T-helper 17 cell (primary cell): ENCODE measurements at regions not wholly inside any gene's neighbourhood (a gene's known extent, or its start where the extent isn't known, plus 50 kb on each side); places are given as distances from the start of the nearest gene placed in this dataset.

ENCODE experiments used
- ATAC-seq: fragments of 150-1000 bp; cut with Tn5 transposase; 2 replicates; pipeline ENCODE4 v1.10.0; 2021; ENCODE audit warnings: mild to moderate bottlenecking, moderate library complexity
- DNase-seq, 3 donors: peaks; one replicate each; pipeline versions ENCODE4 v3.0.0 to v3.0.0-alpha.2; 2020 to 2021
- H3K9me3 ChIP-seq: one replicate; pipeline ENCODE4 v1.7.0; 2013; ENCODE audit warnings: low read length, mild to moderate bottlenecking; ENCODE audit not compliant: control insufficient read depth, poor library complexity, severe bottlenecking
- H3K27ac Mint-ChIP-seq: one replicate; pipeline ENCODE4 v1.8.0; 2022; ENCODE audit warnings: mild to moderate bottlenecking, moderate library complexity, mixed read lengths
- H3K27me3 Mint-ChIP-seq: one replicate; pipeline ENCODE4 v1.8.0; 2022; ENCODE audit warnings: mixed read lengths
- H3K36me3 Mint-ChIP-seq: one replicate; pipeline ENCODE4 v1.8.0; 2022; ENCODE audit warnings: low read depth, mixed read lengths
- H3K4me1 Mint-ChIP-seq: one replicate; pipeline ENCODE4 v1.8.0; 2022; ENCODE audit warnings: mild to moderate bottlenecking, mixed read lengths
- H3K4me3 Mint-ChIP-seq: one replicate; pipeline ENCODE4 v1.8.0; 2022; ENCODE audit warnings: mild to moderate bottlenecking, moderate library complexity, mixed read lengths

GRCh38 chr12:13566292-13566691 lies 369.8 kb downstream of the EMP1 start:
- Mint-ChIP-seq H3K27me3 (peaks cover 8% of the 10 kb centered on the region), H3K27ac (no peak overlapping the region), H3K4me3 (no peak overlapping the region), H3K36me3 (no peaks in the 10 kb centered on the region), H3K4me1 (no peaks in the 10 kb centered on the region)
- ATAC-seq = no peak
- no peaks in the 10 kb centered on the region for H3K9me3 ChIP-seq
- no peak for DNase-seq

- Mint-ChIP-seq H3K4me1 (no peaks in the 10 kb centered on the region), H3K36me3 (no peaks in the 10 kb centered on the region), H3K4me3 (no peak overlapping the region), H3K27me3 (peaks cover 8% of the 10 kb centered on the region), H3K27ac (no peak overlapping the region)
- DNase-seq = no peak
- ATAC-seq = no peak
- no peaks in the 10 kb centered on the region for H3K9me3 ChIP-seq
These were observed 367.8 kb downstream of the EMP1 start for GRCh38 chr12:13564266-13564810.

- no peaks in the 10 kb centered on the region for H3K36me3 Mint-ChIP-seq
- H3K27ac Mint-ChIP-seq = no peak overlapping the region
- H3K9me3 ChIP-seq = no peaks in the 10 kb centered on the region
- ATAC-seq (no peak), DNase-seq (no peak)
- H3K4me3 Mint-ChIP-seq = no peak overlapping the region
- H3K27me3 Mint-ChIP-seq = peaks cover 8% of the 10 kb centered on the region
- no peaks in the 10 kb centered on the region for H3K4me1 Mint-ChIP-seq
These were observed 367.2 kb downstream of the EMP1 start for GRCh38 chr12:13563743-13564125.

- Mint-ChIP-seq H3K27ac (no peak overlapping the region), H3K4me1 (no peaks in the 10 kb centered on the region), H3K27me3 (peaks cover 8% of the 10 kb centered on the region), H3K4me3 (no peak overlapping the region), H3K36me3 (no peaks in the 10 kb centered on the region)
- no peak for DNase-seq
- no peak for ATAC-seq
- no peaks in the 10 kb centered on the region for H3K9me3 ChIP-seq
These were observed 366.6 kb downstream of the EMP1 start for GRCh38 chr12:13562915-13563742.

- H3K27me3 Mint-ChIP-seq = peaks cover 1% of the 10 kb centered on the region
- H3K9me3 ChIP-seq = no peaks in the 10 kb centered on the region
- no peaks in the 10 kb centered on the region for H3K4me1 Mint-ChIP-seq
- no peak overlapping the region for H3K27ac Mint-ChIP-seq
- H3K36me3 Mint-ChIP-seq = no peaks in the 10 kb centered on the region
- ATAC-seq (no peak), DNase-seq (no peak)
- H3K4me3 Mint-ChIP-seq = no peak overlapping the region
These were observed 365.4 kb downstream of the EMP1 start for GRCh38 chr12:13561923-13562322.

GRCh38 chr12:13559318-13559978 lies 362.9 kb downstream of the EMP1 start:
- H3K9me3 ChIP-seq = no peaks in the 10 kb centered on the region
- H3K4me3 Mint-ChIP-seq = no peak overlapping the region
- no peaks in the 10 kb centered on the region for H3K27me3 Mint-ChIP-seq
- no peaks in the 10 kb centered on the region for H3K4me1 Mint-ChIP-seq
- H3K36me3 Mint-ChIP-seq = no peaks in the 10 kb centered on the region
- no peak overlapping the region for H3K27ac Mint-ChIP-seq
- DNase-seq (no peak), ATAC-seq (no peak)

- no peak for ATAC-seq
- H3K36me3 Mint-ChIP-seq = peaks cover 2% of the 10 kb centered on the region
- DNase-seq = no peak
- H3K4me1 Mint-ChIP-seq = no peaks in the 10 kb centered on the region
- no peak overlapping the region for H3K27ac Mint-ChIP-seq
- no peaks in the 10 kb centered on the region for H3K27me3 Mint-ChIP-seq
- no peak overlapping the region for H3K4me3 Mint-ChIP-seq
- no peaks in the 10 kb centered on the region for H3K9me3 ChIP-seq
These were observed 356.3 kb downstream of the EMP1 start for GRCh38 chr12:13552830-13553229.

- H3K9me3 ChIP-seq = no peaks in the 10 kb centered on the region
- H3K4me1 Mint-ChIP-seq = no peaks in the 10 kb centered on the region
- no peak overlapping the region for H3K27ac Mint-ChIP-seq
- H3K27me3 Mint-ChIP-seq = no peaks in the 10 kb centered on the region
- no peak overlapping the region for H3K4me3 Mint-ChIP-seq
- H3K36me3 Mint-ChIP-seq = peaks cover 2% of the 10 kb centered on the region
- DNase-seq (no peak), ATAC-seq (no peak)
These were observed 350.8 kb downstream of the EMP1 start for GRCh38 chr12:13547283-13547682.

GRCh38 chr12:13546231-13546630 lies 349.7 kb downstream of the EMP1 start:
- Mint-ChIP-seq H3K4me1 (no peaks in the 10 kb centered on the region), H3K27ac (no peak overlapping the region), H3K36me3 (peaks cover 2% of the 10 kb centered on the region), H3K27me3 (no peaks in the 10 kb centered on the region), H3K4me3 (no peak overlapping the region)
- H3K9me3 ChIP-seq = no peaks in the 10 kb centered on the region
- ATAC-seq = no peak
- DNase-seq = no peak

GRCh38 chr12:13539051-13539450 lies 342.5 kb downstream of the EMP1 start:
- no peak for ATAC-seq

GRCh38 chr12:13538136-13538535 lies 341.6 kb downstream of the EMP1 start:
- H3K9me3 ChIP-seq = no peaks in the 10 kb centered on the region
- Mint-ChIP-seq H3K27ac (no peak overlapping the region), H3K4me3 (no peak overlapping the region), H3K27me3 (peaks cover 17% of the 10 kb centered on the region), H3K4me1 (no peaks in the 10 kb centered on the region), H3K36me3 (no peaks in the 10 kb centered on the region)
- ATAC-seq (no peak), DNase-seq (no peak)

More at GRCh38 chr12:13539051-13539450, 342.5 kb downstream of the EMP1 start:
- DNase-seq = no peak
- Mint-ChIP-seq H3K4me1 (no peaks in the 10 kb centered on the region), H3K4me3 (no peak overlapping the region), H3K27me3 (peaks cover 17% of the 10 kb centered on the region), H3K27ac (no peak overlapping the region), H3K36me3 (no peaks in the 10 kb centered on the region)
- no peaks in the 10 kb centered on the region for H3K9me3 ChIP-seq

GRCh38 chr12:13537623-13538022 lies 341.1 kb downstream of the EMP1 start:
- DNase-seq (no peak), ATAC-seq (no peak)
- Mint-ChIP-seq H3K4me1 (no peaks in the 10 kb centered on the region), H3K4me3 (no peak overlapping the region), H3K36me3 (no peaks in the 10 kb centered on the region), H3K27me3 (peaks cover 17% of the 10 kb centered on the region), H3K27ac (no peak overlapping the region)
- H3K9me3 ChIP-seq = no peaks in the 10 kb centered on the region

GRCh38 chr12:13536219-13536910 lies 339.8 kb downstream of the EMP1 start:
- no peaks in the 10 kb centered on the region for H3K9me3 ChIP-seq
- DNase-seq (no peak), ATAC-seq (peak; percentile 83)
- Mint-ChIP-seq H3K4me3 (peak overlapping the region; percentile 25), H3K36me3 (no peaks in the 10 kb centered on the region), H3K27me3 (peaks cover 17% of the 10 kb centered on the region), H3K27ac (no peak overlapping the region), H3K4me1 (no peaks in the 10 kb centered on the region)
